GM23338 (cell line): ENCODE measurements at regions not wholly inside any gene's neighbourhood (a gene's known extent, or its start where the extent isn't known, plus 50 kb on each side); places are given as distances from the start of the nearest gene placed in this dataset.
A peak's percentile ranks its signal among the peaks of the same experiment; 100 is the strongest.
"Not testable (repeated sequence)": the region's sequence is repeated elsewhere in the genome, so short reads cannot be mapped to it uniquely, and the experiment has no call there.

Experiments used
- ATAC-seq: fragments of 200-7000 bp; cut with Tn5 transposase; 3 replicates; pipeline ENCODE4 v1.9.1; 2020
- DNase-seq: peaks from one replicate; pipeline ENCODE4 v3.0.0-alpha.2; 2015; ENCODE audit warnings: low spot score
- H2AFZ ChIP-seq: fragments of 200-600 bp; sonication (generic); 2 replicates; pipeline ENCODE4 v1.8.0; 2016; ENCODE audit warnings: antibody characterized with exemption, mild to moderate bottlenecking, moderate library complexity
- H3F3A ChIP-seq: fragments of 200-600 bp; sonication (generic); replicated peaks from 2 replicates; pipeline ENCODE4 v1.8.0; 2017; ENCODE audit warnings: antibody characterized with exemption, mixed run types, low read depth
- H3K27ac ChIP-seq: fragments of 200-600 bp; sonication (generic); 2 replicates; pipeline ENCODE4 v1.6.1; 2016; ENCODE audit warnings: low read depth
- H3K27me3 ChIP-seq: fragments of 200-600 bp; sonication (generic); 2 replicates; pipeline ENCODE4 v1.8.0; 2016; ENCODE audit warnings: mild to moderate bottlenecking, mixed run types, moderate library complexity; ENCODE audit not compliant: insufficient read depth
- H3K36me3 ChIP-seq: fragments of 200-600 bp; sonication (generic); 2 replicates; pipeline ENCODE4 v1.8.0; 2016; ENCODE audit warnings: mild to moderate bottlenecking; ENCODE audit not compliant: insufficient read depth
- H3K4me1 ChIP-seq: fragments of 200-600 bp; sonication (generic); 2 replicates; pipeline ENCODE4 v1.8.0; 2016; ENCODE audit warnings: mild to moderate bottlenecking, moderate library complexity; ENCODE audit not compliant: insufficient read depth
- H3K4me2 ChIP-seq: fragments of 200-600 bp; sonication (generic); 2 replicates; pipeline ENCODE4 v1.7.1; 2017; ENCODE audit warnings: mixed run types
- H3K4me3 ChIP-seq: fragments of 200-600 bp; sonication (generic); 2 replicates; pipeline ENCODE4 v1.6.1; 2016; ENCODE audit warnings: mixed run types
- H3K79me2 ChIP-seq: fragments of 200-600 bp; sonication (generic); replicated peaks from 2 replicates; pipeline ENCODE4 v1.8.0; 2017; ENCODE audit warnings: mild to moderate bottlenecking; ENCODE audit not compliant: insufficient read depth
- H3K9me2 ChIP-seq: fragments of 200-600 bp; sonication (generic); 2 replicates; pipeline ENCODE4 v1.8.0; 2017; ENCODE audit not compliant: insufficient read depth
- H4K20me1 ChIP-seq: fragments of 200-600 bp; sonication (generic); replicated peaks from 2 replicates; pipeline ENCODE4 v1.8.0; 2017; ENCODE audit warnings: mild to moderate bottlenecking; ENCODE audit not compliant: insufficient read depth
- H3K27ac Mint-ChIP-seq: 2 replicates; pipeline ENCODE4 v1.8.0; 2020; ENCODE audit warnings: inconsistent platforms, mild to moderate bottlenecking, moderate library complexity, mixed read lengths
- H3K27me3 Mint-ChIP-seq: 3 replicates; pipeline ENCODE4 v1.8.0; 2022; ENCODE audit warnings: low read depth, mild to moderate bottlenecking, moderate library complexity, mixed read lengths, inconsistent platforms; ENCODE audit not compliant: insufficient read depth, poor library complexity
- H3K36me3 Mint-ChIP-seq: 3 replicates; pipeline ENCODE4 v1.8.0; 2021; ENCODE audit warnings: low read depth, mild to moderate bottlenecking, inconsistent platforms, moderate library complexity, mixed read lengths
- H3K4me1 Mint-ChIP-seq: 3 replicates; pipeline ENCODE4 v1.8.0; 2020; ENCODE audit warnings: mild to moderate bottlenecking, inconsistent platforms, mixed read lengths
- H3K4me3 Mint-ChIP-seq: 3 replicates; pipeline ENCODE4 v1.8.0; 2021; ENCODE audit warnings: moderate library complexity, mild to moderate bottlenecking, inconsistent platforms, mixed read lengths
- H3K9me3 Mint-ChIP-seq: 3 replicates; pipeline ENCODE4 v1.8.0; 2020; ENCODE audit warnings: moderate library complexity, mild to moderate bottlenecking, inconsistent platforms, mixed read lengths
- CREB1 ChIP-seq: fragments of 250-450 bp; sonication (Bioruptor Pico); IDR thresholded peaks from 2 replicates; pipeline ENCODE4 v1.5.0; 2020; ENCODE audit warnings: low read depth, mild to moderate bottlenecking, moderate library complexity
- EZH2 ChIP-seq: fragments of 200-600 bp; sonication (generic); IDR thresholded peaks from one replicate; pipeline ENCODE4 v1.8.0; 2017; ENCODE audit warnings: antibody characterized with exemption, mild to moderate bottlenecking, low read depth; ENCODE audit not compliant: unreplicated experiment
- EZH2phosphoT487 ChIP-seq: fragments of 200-600 bp; sonication (generic); IDR thresholded peaks from one replicate; pipeline ENCODE4 v1.8.1; 2018; ENCODE audit warnings: antibody characterized with exemption; ENCODE audit not compliant: unreplicated experiment
- JUNB ChIP-seq: IDR thresholded peaks from one replicate; pipeline ENCODE4 v1.6.1; 2016; ENCODE audit warnings: antibody characterized with exemption; ENCODE audit not compliant: unreplicated experiment
- POLR2AphosphoS5 ChIP-seq: IDR thresholded peaks from 2 replicates; pipeline ENCODE4 v1.6.1; 2016; ENCODE audit warnings: antibody characterized with exemption, low read depth
- STAT1 ChIP-seq: IDR thresholded peaks from one replicate; pipeline ENCODE4 v1.6.1; 2016; ENCODE audit warnings: antibody characterized with exemption; ENCODE audit not compliant: unreplicated experiment
- ZNF114 ChIP-seq: fragments of 250-450 bp; sonication (Bioruptor Pico); IDR thresholded peaks from 2 replicates; pipeline ENCODE4 v1.5.0; 2020; ENCODE audit warnings: mild to moderate bottlenecking, moderate library complexity
- ZNF331 ChIP-seq: fragments of 250-450 bp; sonication (Bioruptor Pico); IDR thresholded peaks from 2 replicates; pipeline ENCODE4 v1.5.0; 2020; ENCODE audit warnings: low read depth, mild to moderate bottlenecking, moderate library complexity
- TF ChIP-seq, protein P1 (sequence below), 2 experiments: fragments of 200-600 bp in 1 of 2; sonication (generic) in 1 of 2; conservative IDR thresholded peaks; 2 replicates each; pipeline versions ENCODE4 v1.5.1 to v1.6.1; 2016 to 2017; ENCODE audit warnings: antibody characterized with exemption in 2 of 2, low read depth in 2 of 2, mild to moderate bottlenecking in 2 of 2, moderate library complexity in 1 of 2

DNA sequence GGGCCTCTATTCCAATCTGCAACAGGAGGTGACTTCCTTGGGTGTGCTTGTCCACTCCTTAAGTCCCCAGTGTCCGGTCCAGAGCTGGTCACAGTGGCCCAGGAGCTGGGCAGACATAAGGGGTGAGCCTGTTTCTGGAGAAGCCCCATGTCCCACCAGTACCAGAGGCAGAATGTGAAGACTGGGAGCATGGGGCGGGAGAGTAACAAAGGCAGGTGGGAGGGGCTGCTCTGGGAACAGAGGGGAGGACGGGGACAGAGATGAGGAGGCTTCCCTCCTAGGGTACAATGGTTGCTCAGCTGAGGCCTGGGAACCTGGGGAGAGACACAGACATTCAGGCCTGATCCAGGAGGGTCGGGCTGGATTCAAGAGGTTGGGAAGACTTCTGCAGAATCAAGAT, 323.3 kb upstream of the TNRC6C start:
- H3K27me3 Mint-ChIP-seq: peaks cover 8% of the 10 kb centered on the region
- Histone ChIP-seq H3K79me2 (no peaks in the 10 kb centered on the region), H4K20me1 (no peaks in the 10 kb centered on the region), H3F3A (no peaks in the 10 kb centered on the region), H3K27me3 (no peaks in the 10 kb centered on the region), H3K4me2 (no peak overlapping the region), H3K4me3 (no peak overlapping the region), H3K36me3 (no peaks in the 10 kb centered on the region), H3K27ac (no peak overlapping the region), H3K4me1 (peaks cover 13% of the 10 kb centered on the region; the same call in 1 of the 2 replicates), H3K9me2 (no peaks in the 10 kb centered on the region), H2AFZ (no peak overlapping the region)
- no peak overlapping the region for H3K4me3 Mint-ChIP-seq
- H3K27ac Mint-ChIP-seq: no peak overlapping the region
- ATAC-seq (peak; percentile 32; the same call in 2 of the 3 replicates), DNase-seq (no peak)
- no peaks in the 10 kb centered on the region; the same call in 2 of the 3 replicates for H3K9me3 Mint-ChIP-seq
- TF ChIP-seq ZNF331 (CRISPR knock-in tag) (no peak), EZH2 (no peak), EZH2phosphoT487 (no peak), POLR2AphosphoS5 (no peak), JUNB (no peak)
- peaks cover 18% of the 10 kb centered on the region for H3K4me1 Mint-ChIP-seq
- no peaks in the 10 kb centered on the region for H3K36me3 Mint-ChIP-seq

DNA sequence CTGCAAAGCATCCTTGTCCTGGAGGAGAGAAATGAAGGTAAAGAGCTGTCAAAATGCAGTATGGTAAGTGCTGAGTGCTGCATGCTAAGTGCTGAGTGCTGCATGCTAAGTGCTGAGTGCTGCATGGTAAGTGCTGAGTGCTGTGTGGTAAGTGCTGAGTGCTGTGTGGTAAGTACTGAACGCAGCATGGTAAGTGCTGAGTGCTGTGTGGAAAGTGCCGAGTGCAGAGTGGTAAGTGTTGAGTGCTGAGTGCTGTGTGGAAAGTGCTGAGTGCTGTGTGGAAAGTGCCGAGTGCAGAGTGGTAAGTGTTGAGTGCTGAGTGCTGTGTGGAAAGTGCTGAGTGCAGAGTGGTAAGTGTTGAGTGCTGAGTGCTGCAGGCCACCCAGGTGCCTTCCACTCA, 322.7 kb upstream of the TNRC6C start:
- DNase-seq, H3K27me3 ChIP-seq, H3K9me3 Mint-ChIP-seq, H4K20me1 ChIP-seq, H3K36me3 ChIP-seq, ATAC-seq, H3K4me3 Mint-ChIP-seq, H3K9me2 ChIP-seq, H3K27ac ChIP-seq, H3K4me2 ChIP-seq, H2AFZ ChIP-seq, H3K36me3 Mint-ChIP-seq, H3K79me2 ChIP-seq, H3F3A ChIP-seq, H3K27ac Mint-ChIP-seq, H3K4me3 ChIP-seq, H3K27me3 Mint-ChIP-seq: not testable (repeated sequence)
- H3K4me1 ChIP-seq: peaks cover 13% of the 10 kb centered on the region; the same call in 1 of the 2 replicates
- peaks cover 22% of the 10 kb centered on the region for H3K4me1 Mint-ChIP-seq

DNA sequence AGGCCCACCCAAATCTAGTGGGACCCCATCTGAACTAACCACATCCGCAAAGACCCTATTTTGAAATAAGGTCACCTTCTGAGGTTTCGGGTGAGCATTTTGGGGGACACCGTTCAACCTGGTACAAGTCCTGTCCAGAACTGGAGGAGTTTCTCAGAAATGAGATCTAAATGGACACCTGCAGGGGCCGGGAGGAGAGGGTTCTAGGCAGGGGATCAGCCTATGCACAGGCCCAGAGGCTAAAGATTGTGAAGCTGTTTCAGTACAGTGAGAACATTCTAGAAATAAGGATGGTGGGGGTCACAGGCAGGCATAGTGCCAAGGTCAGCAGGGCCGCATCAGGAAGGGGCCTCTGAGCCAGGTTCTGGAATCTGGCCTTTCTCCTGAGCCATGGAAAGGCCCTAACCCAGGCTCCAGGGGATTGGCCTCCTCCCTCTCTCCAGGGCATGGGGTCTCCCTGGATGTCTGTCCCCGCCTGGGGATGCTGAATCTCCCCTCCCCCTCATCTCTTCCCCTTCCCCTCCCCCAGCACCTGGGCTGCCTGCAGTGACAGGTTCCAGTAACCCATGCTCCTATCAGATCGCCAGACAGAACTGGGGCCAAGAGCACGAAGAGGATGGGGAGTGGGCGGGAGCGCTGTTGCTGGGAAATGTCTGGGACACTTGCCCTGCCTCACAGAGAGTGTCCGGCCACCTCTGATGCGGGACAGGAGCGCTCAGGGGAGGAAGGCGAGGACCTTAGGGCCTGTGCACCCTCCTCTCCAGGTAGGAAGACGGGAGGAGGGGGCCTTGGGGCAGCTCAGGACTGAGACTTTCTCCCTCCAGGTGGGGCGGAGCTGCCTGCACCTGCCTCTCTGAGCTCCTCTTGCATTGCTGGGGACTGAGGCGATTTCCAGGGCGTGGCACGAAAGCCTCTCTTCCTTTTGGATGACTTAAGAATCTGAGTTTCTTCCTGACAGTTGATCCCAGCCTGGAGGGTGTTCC, 321.4 kb upstream of the TNRC6C start:
- no peak overlapping the region for H3K27ac ChIP-seq
- TF ChIP-seq ZNF114 (CRISPR knock-in tag) (no peak), ZNF331 (CRISPR knock-in tag) (no peak), CREB1 (CRISPR knock-in tag) (no peak), STAT1 (no peak)
- TF ChIP-seq, protein P1, sequence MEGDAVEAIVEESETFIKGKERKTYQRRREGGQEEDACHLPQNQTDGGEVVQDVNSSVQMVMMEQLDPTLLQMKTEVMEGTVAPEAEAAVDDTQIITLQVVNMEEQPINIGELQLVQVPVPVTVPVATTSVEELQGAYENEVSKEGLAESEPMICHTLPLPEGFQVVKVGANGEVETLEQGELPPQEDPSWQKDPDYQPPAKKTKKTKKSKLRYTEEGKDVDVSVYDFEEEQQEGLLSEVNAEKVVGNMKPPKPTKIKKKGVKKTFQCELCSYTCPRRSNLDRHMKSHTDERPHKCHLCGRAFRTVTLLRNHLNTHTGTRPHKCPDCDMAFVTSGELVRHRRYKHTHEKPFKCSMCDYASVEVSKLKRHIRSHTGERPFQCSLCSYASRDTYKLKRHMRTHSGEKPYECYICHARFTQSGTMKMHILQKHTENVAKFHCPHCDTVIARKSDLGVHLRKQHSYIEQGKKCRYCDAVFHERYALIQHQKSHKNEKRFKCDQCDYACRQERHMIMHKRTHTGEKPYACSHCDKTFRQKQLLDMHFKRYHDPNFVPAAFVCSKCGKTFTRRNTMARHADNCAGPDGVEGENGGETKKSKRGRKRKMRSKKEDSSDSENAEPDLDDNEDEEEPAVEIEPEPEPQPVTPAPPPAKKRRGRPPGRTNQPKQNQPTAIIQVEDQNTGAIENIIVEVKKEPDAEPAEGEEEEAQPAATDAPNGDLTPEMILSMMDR (conservative IDR thresholded peaks at IDR 0.05; ENCODE audit: low read depth in 2 of 2): no peak
- no peaks in the 10 kb centered on the region for H3K9me2 ChIP-seq
- H3K4me1 Mint-ChIP-seq: peaks cover 24% of the 10 kb centered on the region
- H3K36me3 Mint-ChIP-seq: no peaks in the 10 kb centered on the region
- no peak overlapping the region for H3K27ac Mint-ChIP-seq
- H2AFZ ChIP-seq: no peak overlapping the region
- no peaks in the 10 kb centered on the region for H3K9me3 Mint-ChIP-seq
- DNase-seq (no peak), ATAC-seq (peak; percentile 40)
- H3K4me3 Mint-ChIP-seq: no peak overlapping the region
- no peaks in the 10 kb centered on the region for H4K20me1 ChIP-seq
- no peak overlapping the region for H3K4me2 ChIP-seq
- H3K27me3 ChIP-seq: no peaks in the 10 kb centered on the region
- no peaks in the 10 kb centered on the region for H3F3A ChIP-seq
- peaks cover 13% of the 10 kb centered on the region; the same call in 1 of the 2 replicates for H3K4me1 ChIP-seq
- H3K27me3 Mint-ChIP-seq: peaks cover 7% of the 10 kb centered on the region
- H3K79me2 ChIP-seq: no peaks in the 10 kb centered on the region
- no peaks in the 10 kb centered on the region for H3K36me3 ChIP-seq
- no peak overlapping the region for H3K4me3 ChIP-seq
